Cardiac muscle cell (in vitro differentiated cells and primary cell): ENCODE measurements at regions not wholly inside any gene's neighbourhood (a gene's known extent, or its start where the extent isn't known, plus 50 kb on each side); places are given as distances from the start of the nearest gene placed in this dataset.
"Not testable (repeated sequence)": the region's sequence is repeated elsewhere in the genome, so short reads cannot be mapped to it uniquely, and the experiment has no call there.

Experiments used
- DNase-seq, 2 donors: peaks; one replicate each; pipeline versions ENCODE4 v3.0.0 to v3.0.0-alpha.2; 2010 to 2017; ENCODE audit warnings: low read depth in 1 of 2, low spot score in 1 of 2
- H3K27ac ChIP-seq: fragments of 200-600 bp; sonication (generic); 2 replicates; pipeline ENCODE4 v1.5.1; 2016
- H3K27me3 ChIP-seq: fragments of 200-600 bp; sonication (generic); 2 replicates; pipeline ENCODE4 v1.6.0; 2016; ENCODE audit warnings: control low read depth
- H3K36me3 ChIP-seq: fragments of 200-600 bp; sonication (generic); 2 replicates; pipeline ENCODE4 v1.5.1; 2016; ENCODE audit warnings: control low read depth
- H3K4me1 ChIP-seq: fragments of 200-600 bp; sonication (generic); 2 replicates; pipeline ENCODE4 v1.8.1; 2017; ENCODE audit warnings: low read depth, mild to moderate bottlenecking, mixed run types
- H3K4me3 ChIP-seq: fragments of 200-600 bp; sonication (generic); 2 replicates; pipeline ENCODE4 v1.5.1; 2016; ENCODE audit warnings: mild to moderate bottlenecking
- H3K9me3 ChIP-seq: fragments of 200-600 bp; sonication (generic); 2 replicates; pipeline ENCODE4 v1.5.1; 2017; ENCODE audit warnings: low read depth, mild to moderate bottlenecking, control low read depth
- TF ChIP-seq, protein P1 (sequence below): IDR thresholded peaks from 2 replicates; pipeline ENCODE4 v1.5.1; 2012; ENCODE audit warnings: low read depth, mild to moderate bottlenecking, low read length

DNA sequence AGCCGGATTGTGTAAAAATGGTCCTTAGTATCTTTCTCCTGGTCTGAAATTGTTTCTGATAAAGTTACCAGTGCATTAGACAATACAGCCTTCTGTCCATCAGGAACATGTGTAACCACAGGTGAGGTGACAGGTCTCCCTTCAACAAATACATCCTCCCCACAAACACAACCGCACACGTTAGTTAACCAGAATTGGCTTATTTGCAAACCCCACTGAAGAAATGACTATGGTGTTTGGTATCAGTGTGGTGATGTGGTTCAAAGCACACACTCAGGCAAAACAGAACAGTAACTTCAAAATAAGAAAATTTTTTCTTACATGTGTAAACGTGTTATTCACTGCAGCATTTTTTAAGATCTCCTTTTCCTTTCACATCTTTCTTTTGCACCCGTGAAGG, 517.2 kb upstream of the NR5A2 start:
- Histone ChIP-seq H3K4me3 (no peak overlapping the region), H3K36me3 (no peaks in the 10 kb centered on the region), H3K9me3 (no peaks in the 10 kb centered on the region), H3K27me3 (peaks cover 15% of the 10 kb centered on the region), H3K27ac (no peak overlapping the region), H3K4me1 (peaks cover 18% of the 10 kb centered on the region)
- TF ChIP-seq, protein P1, sequence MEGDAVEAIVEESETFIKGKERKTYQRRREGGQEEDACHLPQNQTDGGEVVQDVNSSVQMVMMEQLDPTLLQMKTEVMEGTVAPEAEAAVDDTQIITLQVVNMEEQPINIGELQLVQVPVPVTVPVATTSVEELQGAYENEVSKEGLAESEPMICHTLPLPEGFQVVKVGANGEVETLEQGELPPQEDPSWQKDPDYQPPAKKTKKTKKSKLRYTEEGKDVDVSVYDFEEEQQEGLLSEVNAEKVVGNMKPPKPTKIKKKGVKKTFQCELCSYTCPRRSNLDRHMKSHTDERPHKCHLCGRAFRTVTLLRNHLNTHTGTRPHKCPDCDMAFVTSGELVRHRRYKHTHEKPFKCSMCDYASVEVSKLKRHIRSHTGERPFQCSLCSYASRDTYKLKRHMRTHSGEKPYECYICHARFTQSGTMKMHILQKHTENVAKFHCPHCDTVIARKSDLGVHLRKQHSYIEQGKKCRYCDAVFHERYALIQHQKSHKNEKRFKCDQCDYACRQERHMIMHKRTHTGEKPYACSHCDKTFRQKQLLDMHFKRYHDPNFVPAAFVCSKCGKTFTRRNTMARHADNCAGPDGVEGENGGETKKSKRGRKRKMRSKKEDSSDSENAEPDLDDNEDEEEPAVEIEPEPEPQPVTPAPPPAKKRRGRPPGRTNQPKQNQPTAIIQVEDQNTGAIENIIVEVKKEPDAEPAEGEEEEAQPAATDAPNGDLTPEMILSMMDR: no peak
- no peak for DNase-seq

DNA sequence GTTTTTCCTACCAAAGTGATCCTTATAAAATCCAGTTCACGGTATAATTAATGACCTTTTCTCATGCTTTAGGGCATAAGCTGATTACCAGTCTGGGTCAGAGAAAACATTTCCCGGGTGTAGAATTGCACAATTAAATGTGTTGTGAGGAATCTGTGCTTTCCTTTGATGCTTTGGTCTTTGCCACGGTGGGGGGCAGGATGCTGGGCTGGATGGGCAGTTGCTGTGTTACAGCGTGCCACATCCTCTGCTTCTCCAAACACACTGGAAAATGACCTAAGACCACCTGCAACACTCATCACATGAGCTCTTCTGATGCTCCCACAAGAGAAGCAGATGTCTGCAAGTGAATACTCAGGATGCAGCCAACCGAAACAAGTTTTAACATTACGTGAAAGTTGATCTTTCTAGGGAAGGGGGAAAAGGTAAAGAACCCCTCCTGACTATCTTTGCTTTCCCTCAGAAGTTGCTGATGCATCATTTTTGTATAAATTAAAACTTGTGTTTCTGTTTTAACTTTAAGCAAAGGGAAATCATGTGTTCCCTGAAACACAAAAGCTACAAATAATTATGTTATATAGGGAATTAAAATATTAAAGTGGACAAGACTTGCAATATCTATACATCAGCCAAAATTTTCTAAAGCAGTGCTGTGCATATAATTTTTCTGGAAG, 515.3 kb upstream of the NR5A2 start:
- Histone ChIP-seq H3K27me3 (peaks cover 11% of the 10 kb centered on the region), H3K36me3 (no peaks in the 10 kb centered on the region), H3K4me1 (peaks cover 16% of the 10 kb centered on the region), H3K4me3 (no peak overlapping the region), H3K9me3 (no peaks in the 10 kb centered on the region), H3K27ac (no peak overlapping the region)
- TF ChIP-seq, protein P1: no peak
- DNase-seq: no peak

DNA sequence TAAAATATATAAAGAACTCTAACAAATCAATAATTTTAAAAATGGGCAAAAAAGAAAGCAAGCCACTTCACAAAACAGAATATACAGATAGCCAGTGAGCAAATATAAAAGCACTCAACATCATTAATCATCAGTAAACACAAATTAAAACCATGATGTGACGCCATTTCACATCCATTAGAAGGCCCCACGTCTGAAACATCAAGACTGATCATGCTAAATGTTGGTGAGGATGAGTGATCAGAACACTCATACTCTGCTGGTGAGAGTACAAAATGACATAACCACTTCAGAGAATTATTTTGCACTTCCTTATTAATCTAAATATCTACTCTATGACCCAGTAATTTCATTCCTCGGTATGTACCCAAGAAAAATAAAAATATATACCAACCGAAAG, 512.2 kb upstream of the NR5A2 start:
- DNase-seq: no peak

DNA sequence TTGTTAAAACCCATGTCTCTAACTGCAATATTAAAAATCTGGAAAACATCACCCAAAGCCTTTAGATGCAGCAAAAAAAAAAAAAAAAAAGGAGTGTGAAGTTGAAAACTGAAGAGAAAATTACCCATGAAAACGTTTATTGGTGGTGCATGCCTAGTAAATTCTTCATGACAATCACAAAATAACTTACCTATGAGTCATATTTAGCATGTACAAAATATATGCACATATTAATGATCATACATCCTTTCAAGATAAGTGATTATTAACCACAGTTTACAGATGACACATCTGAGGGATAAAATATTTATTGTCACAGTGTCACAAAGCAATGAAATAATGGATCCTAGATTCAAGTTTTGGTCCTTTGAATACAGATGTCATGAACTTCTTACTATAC, 505.2 kb upstream of the NR5A2 start:
- no peaks in the 10 kb centered on the region for H3K27me3 ChIP-seq
- no peaks in the 10 kb centered on the region for H3K4me1 ChIP-seq
- H3K9me3 ChIP-seq: no peaks in the 10 kb centered on the region
- H3K4me3 ChIP-seq: no peak overlapping the region
- no peak for DNase-seq
- no peaks in the 10 kb centered on the region for H3K36me3 ChIP-seq
- H3K27ac ChIP-seq: no peak overlapping the region
- TF ChIP-seq, protein P1: no peak

More for the DNA sequence above, 512.2 kb upstream of the NR5A2 start:
- Histone ChIP-seq H3K36me3 (no peaks in the 10 kb centered on the region), H3K27ac (no peak overlapping the region), H3K27me3 (peaks cover 11% of the 10 kb centered on the region), H3K9me3 (no peaks in the 10 kb centered on the region), H3K4me3 (no peak overlapping the region), H3K4me1 (no peaks in the 10 kb centered on the region)
- TF ChIP-seq, protein P1: no peak

DNA sequence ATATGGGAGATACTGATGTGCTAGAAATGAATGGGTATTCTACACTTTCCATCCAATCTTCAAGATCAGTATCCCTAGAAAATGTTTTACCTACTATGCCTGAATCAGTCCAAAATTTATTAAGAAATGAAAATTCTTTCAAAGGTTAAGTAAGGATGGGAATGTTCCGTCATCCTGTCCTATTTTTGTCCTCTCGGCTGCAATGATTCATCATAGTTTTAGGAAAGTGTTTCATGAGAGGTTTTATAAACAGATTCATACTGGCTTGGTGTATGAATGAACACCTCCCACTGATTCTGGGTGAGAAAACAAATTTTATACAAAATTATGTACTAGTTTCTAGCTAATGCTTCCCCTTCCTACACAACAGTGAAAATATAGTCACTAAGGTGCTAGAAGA, 504.6 kb upstream of the NR5A2 start:
- TF ChIP-seq, protein P1: no peak
- Histone ChIP-seq H3K9me3 (no peaks in the 10 kb centered on the region), H3K27ac (no peak overlapping the region), H3K4me3 (no peak overlapping the region), H3K27me3 (no peaks in the 10 kb centered on the region), H3K36me3 (no peaks in the 10 kb centered on the region), H3K4me1 (no peaks in the 10 kb centered on the region)
- DNase-seq: no peak

DNA sequence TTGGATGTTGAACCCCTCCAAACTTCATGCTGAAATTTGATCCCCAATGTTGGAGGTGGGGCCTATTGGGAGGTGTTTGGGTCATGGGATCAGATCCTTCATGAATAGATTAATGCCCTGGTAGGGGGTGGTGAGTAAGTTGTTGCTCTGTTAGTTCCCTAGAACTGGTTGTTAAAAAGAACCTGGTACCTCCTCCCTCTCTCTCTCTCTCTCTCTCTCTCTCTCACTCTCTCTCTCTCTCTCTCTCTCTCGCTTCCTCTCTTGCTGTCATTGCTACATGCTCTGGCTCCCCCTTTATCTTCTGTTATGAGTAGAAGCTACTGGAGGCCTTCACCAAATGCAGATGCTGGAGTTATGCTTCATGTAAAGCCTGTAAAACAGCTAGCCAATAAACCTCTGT, 498.2 kb upstream of the NR5A2 start:
- no peaks in the 10 kb centered on the region for H3K27me3 ChIP-seq
- H3K4me1 ChIP-seq: no peaks in the 10 kb centered on the region
- TF ChIP-seq, protein P1: no peak
- no peaks in the 10 kb centered on the region for H3K9me3 ChIP-seq
- DNase-seq: no peak
- H3K36me3 ChIP-seq: no peaks in the 10 kb centered on the region
- H3K27ac ChIP-seq: no peak overlapping the region
- no peak overlapping the region for H3K4me3 ChIP-seq

DNA sequence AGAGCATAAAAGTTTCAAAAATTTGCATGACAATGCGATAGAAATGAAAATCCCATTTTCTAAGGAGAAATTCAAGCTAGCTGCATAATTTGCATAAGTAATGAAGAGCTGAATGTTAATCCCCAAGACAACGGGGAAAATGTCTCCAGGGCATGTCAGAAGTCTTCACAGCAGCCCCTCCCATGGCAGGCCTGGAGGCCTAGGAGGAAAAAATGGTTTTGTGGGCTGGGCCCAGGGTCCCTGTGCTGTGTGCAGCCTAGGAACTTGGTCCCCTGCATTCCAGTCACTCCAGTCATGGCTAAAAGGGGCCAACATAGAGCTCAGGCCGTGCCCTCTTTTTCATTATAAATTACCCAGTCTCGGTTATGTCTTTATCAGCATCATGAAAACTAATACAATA, 494.1 kb upstream of the NR5A2 start:
- H3K4me1 ChIP-seq, H3K27me3 ChIP-seq, DNase-seq, H3K4me3 ChIP-seq, H3K27ac ChIP-seq, H3K36me3 ChIP-seq, H3K9me3 ChIP-seq: not testable (repeated sequence)
